GM13976 (cell line): ENCODE measurements at regions not wholly inside any gene's neighbourhood (a gene's known extent, or its start where the extent isn't known, plus 50 kb on each side); places are given as distances from the start of the nearest gene placed in this dataset.

ENCODE experiments used
- DNase-seq: peaks from one replicate; pipeline ENCODE4 v3.0.0; 2012; ENCODE audit warnings: low spot score
- CTCF ChIP-seq: IDR thresholded peaks from 2 replicates; pipeline ENCODE4 v1.5.1; 2012; ENCODE audit warnings: borderline replicate concordance, mild to moderate bottlenecking; ENCODE audit not compliant: insufficient read depth; ENCODE audit errors: extremely low read depth, missing control alignments, control extremely low read depth
- in situ Hi-C: fragments of 300-500 bp; cut with MboI; formaldehyde crosslinking; loops from one replicate; pipeline ENCODE4 v1.12.0; 2022; ENCODE audit warnings: low sequenced_read_pairs, mixed read lengths, inconsistent platforms; ENCODE audit not compliant: unreplicated experiment

- in situ Hi-C loops = no loop called here
- TF ChIP-seq CTCF = no peak
- DNase-seq = no peak
Measured at GRCh38 chr2:220458051-220458450, 830.6 kb downstream of the SLC4A3 start.

- TF ChIP-seq CTCF = no peak
- DNase-seq = no peak
- in situ Hi-C loops = no loop called here
Measured at GRCh38 chr2:220460257-220460985, 833.0 kb downstream of the SLC4A3 start.

- in situ Hi-C loops = no loop called here
- no peak for TF ChIP-seq CTCF
- DNase-seq = no peak
Measured at GRCh38 chr2:220463876-220464275, 836.4 kb downstream of the SLC4A3 start.

- in situ Hi-C loops = no loop called here
- no peak for TF ChIP-seq CTCF
- DNase-seq = no peak
Measured at GRCh38 chr2:220465700-220466099, 838.3 kb downstream of the SLC4A3 start.

- no peak for TF ChIP-seq CTCF
- in situ Hi-C loops = no loop called here
- DNase-seq = no peak
Measured at GRCh38 chr2:220466251-220466691, 838.8 kb downstream of the SLC4A3 start.

- TF ChIP-seq CTCF = no peak
- in situ Hi-C loops = no loop called here
- no peak for DNase-seq
Measured at GRCh38 chr2:220469201-220469600, 841.8 kb downstream of the SLC4A3 start.
